ENCODE measurements at regions not wholly inside any gene's neighbourhood (a gene's known extent, or its start where the extent isn't known, plus 50 kb on each side); places are given as distances from the start of the nearest gene placed in this dataset.

GRCh38 chr2:381181-381580 lies 93.3 kb upstream of the ALKAL2 start:
- Histone ChIP-seq H3K4me1 (no peaks in the 10 kb centered on the region), H3K4me3 (no peak overlapping the region), H3K9me3 (no peaks in the 10 kb centered on the region), H3K36me3 (replicated peaks in 1 of 2; ENCODE audit: insufficient read depth in 1 of 2, low read depth in 2 of 2) (no peaks in the 10 kb centered on the region), H3K27ac (no peak overlapping the region), H3K27me3 (no peaks in the 10 kb centered on the region)
- intact Hi-C loops (cut with DNase I): no loop called here
- TF ChIP-seq CTCF (IDR thresholded peaks at IDR 0.05): no peak
- 85% methylated on average over 10 of the region's 10 CpGs for WGBS, 2 donors
- no peak for DNase-seq
- ATAC-seq: no peak

GRCh38 chr2:380772-381171 lies 92.9 kb upstream of the ALKAL2 start:
- no peak overlapping the region for H3K4me3 ChIP-seq
- H3K27me3 ChIP-seq: no peaks in the 10 kb centered on the region
- intact Hi-C loops (cut with DNase I): no loop called here
- no peak for DNase-seq
- H3K9me3 ChIP-seq: no peaks in the 10 kb centered on the region
- peaks cover under 1% of the 10 kb centered on the region for H3K4me1 ChIP-seq
- 80 to 82% methylated on average over 7 of the region's 7 CpGs for WGBS, 2 donors
- no peaks in the 10 kb centered on the region for H3K36me3 ChIP-seq (replicated peaks in 1 of 2; ENCODE audit: insufficient read depth in 1 of 2, low read depth in 2 of 2)
- H3K27ac ChIP-seq: no peak overlapping the region
- no peak for TF ChIP-seq POLR2A (IDR thresholded peaks at IDR 0.05)
- TF ChIP-seq CTCF (IDR thresholded peaks at IDR 0.05): no peak
- no peak for ATAC-seq

- Histone ChIP-seq H3K4me1 (peaks cover 6% of the 10 kb centered on the region), H3K4me3 (no peak overlapping the region), H3K27me3 (no peaks in the 10 kb centered on the region), H3K9me3 (no peaks in the 10 kb centered on the region), H3K27ac (no peak overlapping the region), H3K36me3 (replicated peaks in 1 of 2; ENCODE audit: insufficient read depth in 1 of 2, low read depth in 2 of 2) (no peaks in the 10 kb centered on the region)
- intact Hi-C loops (cut with DNase I): no loop called here
- 83 to 86% methylated on average over 2 of the region's 2 CpGs for WGBS, 2 donors
- TF ChIP-seq CTCF (IDR thresholded peaks at IDR 0.05) (no peak), POLR2A (IDR thresholded peaks at IDR 0.05) (no peak)
- DNase-seq (no peak), ATAC-seq (no peak)
Observed at GRCh38 chr2:380221-380620, 92.3 kb upstream of the ALKAL2 start.

GRCh38 chr2:379778-380177 lies 91.9 kb upstream of the ALKAL2 start:
- intact Hi-C loops (cut with DNase I): no loop called here
- H3K4me3 ChIP-seq: no peak overlapping the region
- H3K9me3 ChIP-seq: no peaks in the 10 kb centered on the region
- DNase-seq: no peak
- ATAC-seq: no peak
- no peaks in the 10 kb centered on the region for H3K36me3 ChIP-seq (replicated peaks in 1 of 2; ENCODE audit: insufficient read depth in 1 of 2, low read depth in 2 of 2)
- TF ChIP-seq POLR2A (IDR thresholded peaks at IDR 0.05): no peak
- TF ChIP-seq CTCF (IDR thresholded peaks at IDR 0.05): no peak
- no peaks in the 10 kb centered on the region for H3K27me3 ChIP-seq
- no peak overlapping the region for H3K27ac ChIP-seq
- peaks cover 9% of the 10 kb centered on the region for H3K4me1 ChIP-seq
- 88 to 93% methylated on average over 7 of the region's 7 CpGs for WGBS, 2 donors

GRCh38 chr2:378364-378763 lies 90.5 kb upstream of the ALKAL2 start:
- intact Hi-C loops (cut with DNase I): no loop called here
- Histone ChIP-seq H3K27me3 (no peaks in the 10 kb centered on the region), H3K9me3 (no peaks in the 10 kb centered on the region), H3K4me1 (peaks cover 9% of the 10 kb centered on the region), H3K27ac (no peak overlapping the region), H3K36me3 (replicated peaks in 1 of 2; ENCODE audit: insufficient read depth in 1 of 2, low read depth in 2 of 2) (no peaks in the 10 kb centered on the region), H3K4me3 (no peak overlapping the region)
- ATAC-seq: no peak
- no peak for DNase-seq
- TF ChIP-seq POLR2A (IDR thresholded peaks at IDR 0.05) (no peak), CTCF (IDR thresholded peaks at IDR 0.05) (no peak)

Data from body of pancreas (tissue), 4 donors.